CD14-positive monocyte (primary cell): ENCODE measurements at regions not wholly inside any gene's neighbourhood (a gene's known extent, or its start where the extent isn't known, plus 50 kb on each side); places are given as distances from the start of the nearest gene placed in this dataset.

ENCODE experiments used
- DNase-seq, 3 donors: peaks; one replicate each; pipeline ENCODE4 v3.0.0-alpha.2; 2011 to 2022
- H2AFZ ChIP-seq: 2 replicates; pipeline ENCODE4 v1.6.0; 2012; ENCODE audit warnings: mild to moderate bottlenecking, low read depth, low read length, inconsistent platforms; ENCODE audit not compliant: insufficient read depth, poor library complexity, severe bottlenecking
- H3K27ac ChIP-seq, 2 donors: 1 replicate in 1 of 2; 2 replicates in 1 of 2; pipeline ENCODE4 v1.5.1; 2012 to 2013; ENCODE audit warnings: low read length in 2 of 2, control low read depth in 1 of 2, inconsistent platforms in 1 of 2, low read depth in 1 of 2, mild to moderate bottlenecking in 1 of 2
- H3K27me3 ChIP-seq, 2 donors: one replicate each; pipeline versions ENCODE4 v1.6.0 to v1.6.1; 2011 to 2013; ENCODE audit warnings: low read length in 2 of 2; ENCODE audit not compliant: control insufficient read depth in 2 of 2, insufficient read depth in 2 of 2
- H3K36me3 ChIP-seq, 2 donors: replicated peaks in 1 of 2; 1 replicate in 1 of 2; 2 replicates in 1 of 2; pipeline versions ENCODE4 v1.5.1 to v1.6.1; 2012 to 2013; ENCODE audit warnings: low read length in 2 of 2, control low read depth in 1 of 2, inconsistent platforms in 1 of 2, mild to moderate bottlenecking in 1 of 2; ENCODE audit not compliant: insufficient read depth in 2 of 2, control insufficient read depth in 1 of 2
- H3K4me1 ChIP-seq, 2 donors: 1 replicate in 1 of 2; 2 replicates in 1 of 2; pipeline versions ENCODE4 v1.5.1 to v1.6.1; 2012 to 2013; ENCODE audit warnings: low read length in 2 of 2, control low read depth in 1 of 2, inconsistent platforms in 1 of 2, mild to moderate bottlenecking in 1 of 2, moderate library complexity in 1 of 2; ENCODE audit not compliant: insufficient read depth in 2 of 2, control insufficient read depth in 1 of 2
- H3K4me2 ChIP-seq: replicated peaks from 2 replicates; pipeline ENCODE3; 2012; ENCODE audit warnings: low read length, moderate library complexity, mild to moderate bottlenecking; ENCODE audit not compliant: poor library complexity, severe bottlenecking; ENCODE audit errors: extremely low read depth
- H3K4me3 ChIP-seq, 3 experiments: fragments of 200-600 bp in 1 of 3; sonication (generic) in 1 of 3; replicated peaks in 1 of 3; 1 replicate in 2 of 3; 2 replicates in 1 of 3; pipeline ENCODE4 v1.5.1; 2011 to 2013; ENCODE audit warnings: low read length in 3 of 3, mild to moderate bottlenecking in 3 of 3, control low read depth in 2 of 3, low read depth in 2 of 3, inconsistent platforms in 1 of 3, moderate library complexity in 1 of 3
- H3K79me2 ChIP-seq: 2 replicates; pipeline ENCODE4 v1.6.0; 2012; ENCODE audit warnings: mild to moderate bottlenecking, control low read depth, inconsistent platforms, low read length, moderate library complexity; ENCODE audit not compliant: insufficient read depth
- H3K9ac ChIP-seq: 2 replicates; pipeline ENCODE4 v1.6.0; 2017; ENCODE audit warnings: low read length, mild to moderate bottlenecking; ENCODE audit not compliant: insufficient read depth, poor library complexity, severe bottlenecking
- H3K9me3 ChIP-seq, 2 donors: replicated peaks in 1 of 2; 1 replicate in 1 of 2; 2 replicates in 1 of 2; pipeline versions ENCODE4 v1.5.1 to v1.6.1; 2012 to 2013; ENCODE audit warnings: low read length in 2 of 2, control low read depth in 1 of 2; ENCODE audit not compliant: control insufficient read depth in 1 of 2, insufficient read depth in 1 of 2
- H4K20me1 ChIP-seq: 2 replicates; pipeline ENCODE4 v1.6.0; 2012; ENCODE audit warnings: mild to moderate bottlenecking, low read length, control low read depth, moderate library complexity; ENCODE audit not compliant: insufficient read depth
- H3K27ac Mint-ChIP-seq, 7 donors: one replicate each; pipeline ENCODE4 v1.8.0; 2020; ENCODE audit warnings: mild to moderate bottlenecking in 7 of 7, mixed read lengths in 7 of 7, moderate library complexity in 6 of 7, inconsistent platforms in 2 of 7
- H3K27me3 Mint-ChIP-seq, 3 donors: one replicate each; pipeline ENCODE4 v1.8.0; 2021 to 2022; ENCODE audit warnings: low read depth in 3 of 3, mild to moderate bottlenecking in 3 of 3, mixed read lengths in 3 of 3, moderate library complexity in 3 of 3, inconsistent platforms in 1 of 3
- H3K36me3 Mint-ChIP-seq, 2 donors: one replicate each; pipeline ENCODE4 v1.8.0; 2020; ENCODE audit warnings: mixed read lengths in 2 of 2, inconsistent platforms in 1 of 2, mild to moderate bottlenecking in 1 of 2
- H3K4me1 Mint-ChIP-seq: one replicate; pipeline ENCODE4 v1.8.0; 2020; ENCODE audit warnings: mild to moderate bottlenecking, mixed read lengths
- H3K4me3 Mint-ChIP-seq, 2 donors: one replicate each; pipeline ENCODE4 v1.8.0; 2020; ENCODE audit warnings: mild to moderate bottlenecking in 2 of 2, mixed read lengths in 2 of 2, moderate library complexity in 1 of 2
- H3K9me3 Mint-ChIP-seq, 7 donors: one replicate each; pipeline ENCODE4 v1.8.0; 2020 to 2022; ENCODE audit warnings: mixed read lengths in 7 of 7, mild to moderate bottlenecking in 6 of 7, moderate library complexity in 6 of 7, inconsistent platforms in 2 of 7
- CTCF ChIP-seq: fragments of 200-600 bp; IDR thresholded peaks from one replicate; pipeline ENCODE4 v1.8.0; 2022; ENCODE audit warnings: antibody characterized with exemption, mild to moderate bottlenecking
- whole genome bisulfite sequencing: methylation state at CpG from one replicate; pipeline ENCODE4 v1.1.5; 2013; ENCODE audit warnings: missing lambda C conversion rate; ENCODE audit not compliant: insufficient coverage; 5-methylcytosine and 5-hydroxymethylcytosine counted together
- intact Hi-C, 2 donors: fragments of 100-400 bp; cut with micrococcal nuclease; formaldehyde crosslinking; loops; one replicate each; pipeline versions ENCODE4 v1.15.0 to v1.15.1; 2023

GRCh38 chrX:13144927-13145655 lies 100.7 kb upstream of the FAM9C start:
- no peaks in the 10 kb centered on the region for H3K79me2 ChIP-seq
- H3K27me3 Mint-ChIP-seq: peaks cover 0 to 9% (median 0%) of the 10 kb centered on the region in 3 donors
- H3K9me3 ChIP-seq: peaks cover 6 to 22% of the 10 kb centered on the region in 2 donors
- H4K20me1 ChIP-seq: no peaks in the 10 kb centered on the region
- TF ChIP-seq CTCF: no peak
- peaks cover 9% of the 10 kb centered on the region for H3K4me1 Mint-ChIP-seq
- no peak overlapping the region for H3K4me3 ChIP-seq
- peaks cover 2 to 18% (median 10%) of the 10 kb centered on the region in 7 donors for H3K9me3 Mint-ChIP-seq
- peaks cover 0 to 14% of the 10 kb centered on the region in 2 donors for H3K27me3 ChIP-seq
- H3K36me3 ChIP-seq: no peaks in the 10 kb centered on the region
- H3K27ac Mint-ChIP-seq: no peak overlapping the region
- no peaks in the 10 kb centered on the region for H3K36me3 Mint-ChIP-seq
- no peak overlapping the region for H2AFZ ChIP-seq
- H3K4me3 Mint-ChIP-seq: no peak overlapping the region
- H3K27ac ChIP-seq: no peak overlapping the region
- intact Hi-C loops: no loop called here
- no peak for DNase-seq
- no peak overlapping the region for H3K9ac ChIP-seq
- no peak overlapping the region for H3K4me2 ChIP-seq
- peaks cover 4 to 5% of the 10 kb centered on the region in 2 donors for H3K4me1 ChIP-seq
- WGBS: no CpG with 5 or more reads among the region's 1 CpG

GRCh38 chrX:13142891-13143290 lies 98.5 kb upstream of the FAM9C start:
- Histone ChIP-seq H3K79me2 (no peaks in the 10 kb centered on the region), H2AFZ (peak overlapping the region; percentile 56), H3K9ac (no peak overlapping the region), H3K9me3 (peaks cover 22 to 35% of the 10 kb centered on the region in 2 donors), H3K27ac (no peak overlapping the region), H3K4me1 (peaks cover 4 to 5% of the 10 kb centered on the region in 2 donors), H3K36me3 (no peaks in the 10 kb centered on the region), H3K4me2 (no peak overlapping the region), H3K4me3 (no peak overlapping the region), H3K27me3 (peaks cover 0 to 8% of the 10 kb centered on the region in 2 donors), H4K20me1 (no peaks in the 10 kb centered on the region)
- Mint-ChIP-seq H3K9me3 (peaks cover 7 to 37% (median 29%) of the 10 kb centered on the region in 7 donors), H3K36me3 (no peaks in the 10 kb centered on the region), H3K27ac (peak overlapping the region in 1 of 7 donors; percentile 19), H3K4me1 (peaks cover 9% of the 10 kb centered on the region), H3K27me3 (peaks cover 0 to 14% (median 0%) of the 10 kb centered on the region in 3 donors), H3K4me3 (no peak overlapping the region)
- peak in 2 of 3 donors; percentile 3 to 5 for DNase-seq
- intact Hi-C loops: no loop called here
- no peak for TF ChIP-seq CTCF
- no CpG with 5 or more reads among the region's 3 CpGs for WGBS
